Neuronal stem cell (in vitro differentiated cells): ENCODE measurements at regions not wholly inside any gene's neighbourhood (a gene's known extent, or its start where the extent isn't known, plus 50 kb on each side); places are given as distances from the start of the nearest gene placed in this dataset.

Source experiments
- DNase-seq: peaks from one replicate; pipeline ENCODE4 v3.0.0-alpha.2; 2013; ENCODE audit warnings: low spot score
- H2AFZ ChIP-seq: one replicate; pipeline ENCODE4 v1.6.1; 2013; ENCODE audit warnings: mild to moderate bottlenecking, low read length, inconsistent platforms
- H2AK5ac ChIP-seq: 2 replicates; pipeline ENCODE4 v1.6.1; 2013; ENCODE audit warnings: low read depth, mild to moderate bottlenecking, inconsistent platforms, low read length, moderate library complexity, mixed read lengths
- H2BK120ac ChIP-seq: 2 replicates; pipeline ENCODE4 v1.6.1; 2013; ENCODE audit warnings: low read depth, mild to moderate bottlenecking, inconsistent platforms, low read length, moderate library complexity, mixed read lengths
- H2BK12ac ChIP-seq: one replicate; pipeline ENCODE4 v1.6.1; 2013; ENCODE audit warnings: low read length, inconsistent platforms
- H2BK15ac ChIP-seq: 2 replicates; pipeline ENCODE4 v1.6.1; 2013; ENCODE audit warnings: mild to moderate bottlenecking, low read length, inconsistent platforms, mixed read lengths
- H2BK5ac ChIP-seq: one replicate; pipeline ENCODE4 v1.6.1; 2013; ENCODE audit warnings: inconsistent platforms, mild to moderate bottlenecking, low read length, moderate library complexity
- H3K14ac ChIP-seq: one replicate; pipeline ENCODE4 v1.6.1; 2013; ENCODE audit warnings: low read length, inconsistent platforms
- H3K18ac ChIP-seq: 2 replicates; pipeline ENCODE4 v1.6.1; 2013; ENCODE audit warnings: low read length, inconsistent platforms
- H3K23ac ChIP-seq: 2 replicates; pipeline ENCODE4 v1.6.1; 2013; ENCODE audit warnings: low read depth, mild to moderate bottlenecking, mixed read lengths, low read length, inconsistent platforms; ENCODE audit not compliant: poor library complexity
- H3K27ac ChIP-seq: replicated peaks from 3 replicates; pipeline ENCODE4 v1.5.1; 2013; ENCODE audit warnings: low read length, inconsistent platforms
- H3K27me3 ChIP-seq, 3 experiments: 2 replicates each; pipeline ENCODE4 v1.6.1; 2013; ENCODE audit warnings: low read length in 3 of 3, mild to moderate bottlenecking in 2 of 3, inconsistent platforms in 1 of 3, low read depth in 1 of 3, mixed read lengths in 1 of 3, moderate library complexity in 1 of 3; ENCODE audit not compliant: control insufficient read depth in 3 of 3, insufficient read depth in 3 of 3
- H3K36me3 ChIP-seq, 2 donors: replicated peaks in 1 of 2; 2 replicates each; pipeline ENCODE4 v1.6.1; 2013; ENCODE audit warnings: low read length in 2 of 2; ENCODE audit not compliant: control insufficient read depth in 2 of 2, insufficient read depth in 2 of 2
- H3K4ac ChIP-seq: 2 replicates; pipeline ENCODE4 v1.6.1; 2013; ENCODE audit warnings: inconsistent platforms, mild to moderate bottlenecking, low read length, moderate library complexity
- H3K4me1 ChIP-seq, 2 donors: 1 replicate in 1 of 2; 2 replicates in 1 of 2; pipeline ENCODE4 v1.6.1; 2013; ENCODE audit warnings: low read length in 2 of 2, low read depth in 1 of 2; ENCODE audit not compliant: control insufficient read depth in 2 of 2, insufficient read depth in 1 of 2
- H3K4me2 ChIP-seq: one replicate; pipeline ENCODE4 v1.6.1; 2013; ENCODE audit warnings: mild to moderate bottlenecking, low read length, inconsistent platforms; ENCODE audit not compliant: insufficient read depth, poor library complexity, severe bottlenecking
- H3K4me3 ChIP-seq, 2 donors: 2 replicates each; pipeline ENCODE4 v1.5.1; 2013; ENCODE audit warnings: low read length in 2 of 2, mild to moderate bottlenecking in 2 of 2, inconsistent platforms in 1 of 2, moderate library complexity in 1 of 2
- H3K79me1 ChIP-seq: one replicate; pipeline ENCODE4 v1.6.1; 2013; ENCODE audit warnings: low read depth, mild to moderate bottlenecking, inconsistent platforms, low read length, moderate library complexity
- H3K9ac ChIP-seq: one replicate; pipeline ENCODE4 v1.6.1; 2013; ENCODE audit warnings: mild to moderate bottlenecking, low read depth, low read length, inconsistent platforms; ENCODE audit not compliant: poor library complexity
- H3K9me3 ChIP-seq, 2 donors: replicated peaks in 1 of 2; 2 replicates each; pipeline versions ENCODE3 to v1.6.1; 2013; ENCODE audit warnings: low read length in 2 of 2, mild to moderate bottlenecking in 2 of 2, inconsistent platforms in 1 of 2, low read depth in 1 of 2, mixed read lengths in 1 of 2, moderate library complexity in 1 of 2; ENCODE audit not compliant: control insufficient read depth in 2 of 2, insufficient read depth in 1 of 2
- H4K8ac ChIP-seq: one replicate; pipeline ENCODE4 v1.6.1; 2013; ENCODE audit warnings: low read depth, mild to moderate bottlenecking, inconsistent platforms, low read length, moderate library complexity
- H4K91ac ChIP-seq: one replicate; pipeline ENCODE4 v1.6.1; 2013; ENCODE audit warnings: low read length, low read depth, mild to moderate bottlenecking, inconsistent platforms; ENCODE audit not compliant: poor library complexity
- WGBS, 2 donors: extraction: QIAGEN DNeasy Blood & Tissue Kit; methylation state at CpG; one replicate each; pipeline ENCODE4 v1.1.7; 2013; ENCODE audit warnings: missing lambda C conversion rate in 2 of 2, mixed read lengths in 1 of 2; ENCODE audit not compliant: insufficient read length in 2 of 2, insufficient replicate concordance in 1 of 2; ENCODE audit errors: extremely low coverage in 2 of 2; 5-methylcytosine and 5-hydroxymethylcytosine counted together

GRCh38 chr10:108913300-108913699 lies 1010.0 kb downstream of the XPNPEP1 start:
- Histone ChIP-seq H3K27me3 (peaks cover 0 to 14% (median 0%) of the 10 kb centered on the region in 3 experiments), H3K79me1 (no peaks in the 10 kb centered on the region), H2BK15ac (no peak overlapping the region), H3K9ac (no peak overlapping the region), H3K4me1 (peaks cover 0 to 3% of the 10 kb centered on the region in 2 donors), H3K27ac (no peak overlapping the region), H3K9me3 (no peaks in the 10 kb centered on the region), H3K18ac (no peak overlapping the region), H4K8ac (no peak overlapping the region), H3K4me3 (no peak overlapping the region), H4K91ac (no peak overlapping the region), H3K36me3 (no peaks in the 10 kb centered on the region), H2AFZ (no peak overlapping the region), H2AK5ac (no peak overlapping the region), H2BK12ac (no peak overlapping the region), H2BK5ac (no peak overlapping the region), H3K4me2 (no peak overlapping the region), H2BK120ac (no peak overlapping the region), H3K23ac (no peak overlapping the region), H3K14ac (no peak overlapping the region), H3K4ac (no peak overlapping the region)
- no peak for DNase-seq
- no CpG with 5 or more reads among the region's 3 CpGs for WGBS, 2 donors

GRCh38 chr10:108911814-108912541 lies 1011.3 kb downstream of the XPNPEP1 start:
- Histone ChIP-seq H2BK15ac (peak overlapping the region; percentile 98), H3K9ac (peak overlapping the region; percentile 70), H3K4me2 (peak overlapping the region; percentile 99), H3K14ac (peak overlapping the region; percentile 71), H3K9me3 (no peaks in the 10 kb centered on the region), H3K23ac (peak overlapping the region; percentile 55), H3K4ac (peak overlapping the region; percentile 23), H4K8ac (peak overlapping the region; percentile 17), H3K4me3 (peak overlapping the region; percentile 27 to 84), H3K18ac (peak overlapping the region; percentile 95), H3K4me1 (peaks cover 0 to 3% of the 10 kb centered on the region in 2 donors), H2BK120ac (peak overlapping the region; percentile 31), H4K91ac (no peak overlapping the region), H2BK5ac (peak overlapping the region; percentile 98), H3K79me1 (no peaks in the 10 kb centered on the region), H2BK12ac (peak overlapping the region; percentile 75), H3K27ac (peak overlapping the region; percentile 25), H2AK5ac (no peak overlapping the region), H3K27me3 (peaks cover 0 to 14% (median 0%) of the 10 kb centered on the region in 3 experiments), H2AFZ (peak overlapping the region; percentile 93), H3K36me3 (no peaks in the 10 kb centered on the region)
- WGBS, 2 donors, result no CpG with 5 or more reads among the region's 47 CpGs
- peak; percentile 85 for DNase-seq

DNA sequence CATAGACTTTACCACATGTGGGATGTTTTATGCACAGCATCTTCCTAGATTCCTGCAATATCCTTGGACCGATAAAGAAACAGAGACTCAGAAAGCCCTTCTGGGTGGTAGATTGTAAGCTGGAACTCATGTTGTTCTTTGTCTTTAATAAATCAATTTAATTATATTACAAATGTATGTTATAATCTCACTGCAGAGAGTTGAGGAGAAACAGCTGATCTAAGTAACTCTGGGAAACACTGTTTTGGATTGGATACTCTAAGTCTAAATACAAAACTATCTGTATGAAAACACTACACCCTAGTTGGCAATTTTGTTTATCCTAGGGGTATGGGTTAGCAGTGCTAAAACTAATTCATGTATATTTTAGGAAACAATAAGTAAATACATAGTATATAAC lies 1015.2 kb downstream of the XPNPEP1 start:
- H3K27ac ChIP-seq, result no peak overlapping the region
- DNase-seq, result no peak
- no peak overlapping the region for H3K4me2 ChIP-seq
- H3K23ac ChIP-seq, result no peak overlapping the region
- no peak overlapping the region for H3K4me3 ChIP-seq
- no peaks in the 10 kb centered on the region for H3K9me3 ChIP-seq
- no CpG with 5 or more reads among the region's 1 CpG for WGBS, 2 donors
- H2AK5ac ChIP-seq, result no peak overlapping the region
- H3K14ac ChIP-seq, result no peak overlapping the region
- no peak overlapping the region for H2AFZ ChIP-seq
- H4K8ac ChIP-seq, result no peak overlapping the region
- no peak overlapping the region for H2BK12ac ChIP-seq
- no peaks in the 10 kb centered on the region for H3K36me3 ChIP-seq
- H3K27me3 ChIP-seq, result peaks cover 0 to 9% (median 0%) of the 10 kb centered on the region in 3 experiments
- H4K91ac ChIP-seq, result no peak overlapping the region
- H2BK120ac ChIP-seq, result no peak overlapping the region
- H3K18ac ChIP-seq, result no peak overlapping the region
- no peak overlapping the region for H2BK5ac ChIP-seq
- H2BK15ac ChIP-seq, result no peak overlapping the region
- H3K4me1 ChIP-seq, result peaks cover 0 to 3% of the 10 kb centered on the region in 2 donors
- no peak overlapping the region for H3K4ac ChIP-seq
- no peaks in the 10 kb centered on the region for H3K79me1 ChIP-seq
- no peak overlapping the region for H3K9ac ChIP-seq

DNA sequence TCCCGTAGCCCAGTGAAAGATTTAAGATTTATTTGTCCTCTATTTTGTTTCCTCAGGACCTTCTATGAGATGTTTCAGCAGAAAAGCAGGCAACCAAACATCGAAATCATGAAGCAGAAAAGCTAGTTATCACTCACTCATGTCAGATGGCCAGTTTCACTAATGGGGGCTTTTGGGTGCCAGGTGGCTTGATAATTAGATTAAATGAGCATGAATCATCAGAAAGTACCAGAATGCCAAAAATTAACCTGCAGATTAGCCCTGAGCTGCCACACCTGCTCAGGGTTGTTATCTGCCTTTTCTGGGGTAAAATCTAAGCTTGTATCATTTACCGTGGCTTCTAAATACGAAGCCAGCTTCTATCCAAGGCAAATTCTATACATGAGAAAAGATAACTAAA lies 1017.5 kb downstream of the XPNPEP1 start:
- H2BK15ac ChIP-seq, result no peak overlapping the region
- no peaks in the 10 kb centered on the region for H3K79me1 ChIP-seq
- DNase-seq, result no peak
- no peak overlapping the region for H3K4me3 ChIP-seq
- peaks cover 0 to 2% of the 10 kb centered on the region in 2 donors for H3K4me1 ChIP-seq
- no peaks in the 10 kb centered on the region for H3K27me3 ChIP-seq
- no peak overlapping the region for H4K91ac ChIP-seq
- no peak overlapping the region for H3K9ac ChIP-seq
- H2BK120ac ChIP-seq, result no peak overlapping the region
- no peak overlapping the region for H3K23ac ChIP-seq
- no peak overlapping the region for H4K8ac ChIP-seq
- no peak overlapping the region for H3K27ac ChIP-seq
- H3K36me3 ChIP-seq, result no peaks in the 10 kb centered on the region
- no peak overlapping the region for H3K4me2 ChIP-seq
- no peak overlapping the region for H3K18ac ChIP-seq
- H2BK12ac ChIP-seq, result no peak overlapping the region
- no peaks in the 10 kb centered on the region for H3K9me3 ChIP-seq
- no peak overlapping the region for H2BK5ac ChIP-seq
- H2AFZ ChIP-seq, result no peak overlapping the region
- H3K14ac ChIP-seq, result no peak overlapping the region
- H2AK5ac ChIP-seq, result no peak overlapping the region
- no CpG with 5 or more reads among the region's 4 CpGs for WGBS, 2 donors
- H3K4ac ChIP-seq, result no peak overlapping the region
